ENCODE measurements at regions not wholly inside any gene's neighbourhood (a gene's known extent, or its start where the extent isn't known, plus 50 kb on each side); places are given as distances from the start of the nearest gene placed in this dataset.

DNA sequence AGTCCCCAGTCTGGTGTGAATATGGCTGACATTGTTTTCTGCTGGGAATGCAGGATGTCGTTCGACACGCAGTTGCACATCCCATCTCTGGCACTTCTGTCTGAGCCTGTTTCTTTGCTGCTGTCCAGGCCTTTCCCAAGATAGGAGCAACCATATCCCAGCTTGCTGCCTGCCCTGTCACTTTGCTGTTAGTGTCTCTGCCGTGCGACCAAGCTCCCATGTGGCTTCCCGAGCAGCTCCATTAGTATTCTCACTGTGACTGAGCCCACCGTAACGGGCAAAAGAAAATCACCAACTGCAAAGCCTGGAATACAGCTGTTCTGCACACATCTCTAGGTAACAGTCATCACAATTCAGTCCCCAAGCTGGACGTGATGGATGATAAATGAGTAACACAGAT, 66.0 kb upstream of the CPSF6 start:
- TF ChIP-seq, protein P1, sequence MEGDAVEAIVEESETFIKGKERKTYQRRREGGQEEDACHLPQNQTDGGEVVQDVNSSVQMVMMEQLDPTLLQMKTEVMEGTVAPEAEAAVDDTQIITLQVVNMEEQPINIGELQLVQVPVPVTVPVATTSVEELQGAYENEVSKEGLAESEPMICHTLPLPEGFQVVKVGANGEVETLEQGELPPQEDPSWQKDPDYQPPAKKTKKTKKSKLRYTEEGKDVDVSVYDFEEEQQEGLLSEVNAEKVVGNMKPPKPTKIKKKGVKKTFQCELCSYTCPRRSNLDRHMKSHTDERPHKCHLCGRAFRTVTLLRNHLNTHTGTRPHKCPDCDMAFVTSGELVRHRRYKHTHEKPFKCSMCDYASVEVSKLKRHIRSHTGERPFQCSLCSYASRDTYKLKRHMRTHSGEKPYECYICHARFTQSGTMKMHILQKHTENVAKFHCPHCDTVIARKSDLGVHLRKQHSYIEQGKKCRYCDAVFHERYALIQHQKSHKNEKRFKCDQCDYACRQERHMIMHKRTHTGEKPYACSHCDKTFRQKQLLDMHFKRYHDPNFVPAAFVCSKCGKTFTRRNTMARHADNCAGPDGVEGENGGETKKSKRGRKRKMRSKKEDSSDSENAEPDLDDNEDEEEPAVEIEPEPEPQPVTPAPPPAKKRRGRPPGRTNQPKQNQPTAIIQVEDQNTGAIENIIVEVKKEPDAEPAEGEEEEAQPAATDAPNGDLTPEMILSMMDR (IDR thresholded peaks at IDR 0.05; ENCODE audit: low read depth, low read length): no peak
- TF ChIP-seq POLR2A (IDR thresholded peaks at IDR 0.05; ENCODE audit: extremely low read depth, insufficient read length): no peak
- TF ChIP-seq, protein P2, sequence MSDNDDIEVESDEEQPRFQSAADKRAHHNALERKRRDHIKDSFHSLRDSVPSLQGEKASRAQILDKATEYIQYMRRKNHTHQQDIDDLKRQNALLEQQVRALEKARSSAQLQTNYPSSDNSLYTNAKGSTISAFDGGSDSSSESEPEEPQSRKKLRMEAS (IDR thresholded peaks at IDR 0.05; ENCODE audit: low read depth, low read length): no peak
- TF ChIP-seq MYC (IDR thresholded peaks at IDR 0.05; ENCODE audit: low read depth, low read length): no peak
